NCI-H2227 treated with DMSO at 0.1 percent for 48 hours (cell line): ENCODE measurements at regions not wholly inside any gene's neighbourhood (a gene's known extent, or its start where the extent isn't known, plus 50 kb on each side); places are given as distances from the start of the nearest gene placed in this dataset.
"Not testable (repeated sequence)": the region's sequence is repeated elsewhere in the genome, so short reads cannot be mapped to it uniquely, and the experiment has no call there.

ENCODE experiments used
- DNase-seq: peaks from one replicate; lab custom pipeline; 2025; lab: John Stamatoyannopoulos, UW

DNA sequence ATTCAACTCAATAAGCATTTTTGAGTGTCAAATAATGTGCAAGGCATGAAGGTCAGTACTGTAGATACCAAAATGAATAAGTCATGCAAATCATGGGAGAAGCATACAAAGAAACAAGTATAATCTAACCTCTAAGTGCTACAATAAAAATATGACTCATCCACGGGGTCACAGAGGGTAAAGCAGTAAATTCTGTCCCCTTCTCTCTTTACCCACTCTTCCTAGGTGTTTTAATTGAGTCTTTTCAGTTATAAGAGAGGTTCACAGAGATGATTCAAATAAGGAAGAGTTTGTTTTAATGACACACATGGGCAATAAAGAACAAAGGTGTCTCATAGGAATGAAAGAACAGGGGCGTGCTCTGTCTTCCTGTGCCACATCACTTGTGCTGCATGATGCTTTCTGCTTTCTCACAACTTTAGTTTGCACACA lies 71.5 kb upstream of the DAAM1 start:
- peak; percentile 26 for DNase-seq

DNA sequence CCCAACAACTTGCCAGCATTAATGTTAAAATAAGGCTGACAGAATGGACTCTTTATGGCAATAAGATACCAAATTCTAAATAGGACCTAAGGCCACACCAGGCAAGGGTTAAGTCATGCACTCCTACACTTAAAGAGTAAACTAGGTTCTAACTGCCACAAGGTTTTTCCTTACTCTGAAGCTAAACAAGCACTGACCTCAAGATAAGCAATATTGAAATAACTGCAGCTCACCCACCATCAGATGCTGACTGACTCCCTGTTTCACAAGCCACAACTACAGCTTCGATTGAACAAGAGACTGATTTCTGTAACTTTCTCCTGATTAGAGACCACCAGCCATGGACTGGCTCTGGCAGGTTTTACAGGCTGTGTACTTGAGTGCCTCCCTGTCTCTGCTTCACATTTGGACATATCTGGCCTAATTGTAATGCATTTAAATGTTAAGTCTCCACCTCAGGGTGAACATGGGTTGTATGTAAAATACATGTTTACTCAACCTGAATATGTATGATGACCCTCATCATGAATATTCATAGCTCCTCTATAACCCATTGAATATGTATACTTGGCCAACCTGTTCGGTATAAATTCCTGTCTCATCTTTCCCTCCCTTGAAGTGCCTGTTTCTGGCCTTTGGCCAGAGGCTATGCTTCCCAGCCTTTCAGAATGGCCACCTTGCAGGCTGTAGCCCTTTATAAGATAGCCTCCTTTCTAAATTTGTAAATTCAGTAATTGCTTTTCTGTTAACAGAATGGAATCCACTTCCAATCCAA lies 70.5 kb upstream of the DAAM1 start:
- no peak for DNase-seq

DNA sequence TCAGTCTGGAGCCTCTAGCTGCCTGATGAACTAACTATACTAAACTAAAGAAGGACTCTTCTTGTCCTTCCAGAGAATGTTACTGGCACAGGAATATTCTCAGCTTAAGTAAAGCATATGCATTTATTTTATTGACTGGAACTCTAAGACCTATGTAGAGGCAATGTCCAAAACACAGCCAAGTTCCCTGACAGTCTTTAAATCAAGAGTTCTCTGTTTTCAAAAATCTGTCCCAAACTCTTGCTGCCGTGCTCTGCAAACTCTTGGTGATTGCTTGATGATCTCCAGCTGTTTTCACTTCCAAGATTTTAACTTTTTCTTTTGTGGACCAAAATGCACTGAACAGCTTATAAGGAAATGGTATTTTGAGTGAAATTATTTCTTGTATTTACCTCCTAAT lies 67.5 kb upstream of the DAAM1 start:
- no peak for DNase-seq

DNA sequence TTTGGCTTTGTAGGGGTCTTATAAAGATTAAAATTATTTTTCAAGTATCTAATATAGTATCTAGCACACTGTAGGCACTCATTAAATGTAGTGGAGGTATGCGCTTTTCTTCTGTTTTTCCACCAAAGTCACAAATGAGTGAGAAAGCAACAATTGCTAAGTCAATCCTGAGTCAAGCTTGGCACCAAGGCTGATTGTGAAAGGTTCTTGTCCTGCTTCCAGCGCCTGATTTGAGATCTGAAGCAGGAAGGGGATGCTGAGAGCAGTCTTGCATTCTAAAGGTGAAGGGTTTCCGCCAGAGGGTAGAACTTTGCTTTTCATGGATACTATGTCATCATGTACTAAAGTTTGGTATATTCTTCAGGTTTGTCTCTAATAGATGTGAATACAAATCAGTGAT lies 64.9 kb upstream of the DAAM1 start:
- DNase-seq: no peak

DNA sequence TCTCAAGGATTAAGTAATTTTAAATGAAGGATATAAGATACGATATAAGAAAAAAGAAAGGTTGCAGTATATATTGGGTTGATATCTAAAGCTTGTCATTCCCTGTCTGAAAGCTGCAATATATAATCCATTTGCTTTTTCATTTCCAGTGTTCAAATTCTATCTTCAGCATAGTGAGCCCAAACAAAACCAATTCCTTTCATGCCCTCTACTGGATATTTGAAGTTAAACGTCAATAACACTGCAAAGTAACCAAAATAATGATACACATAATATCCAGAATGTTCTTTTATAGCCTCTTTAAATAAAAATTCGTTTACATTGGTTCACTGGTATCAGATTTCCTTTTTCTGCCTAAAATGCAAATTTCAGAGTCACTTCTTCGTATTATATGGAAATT lies 64.5 kb upstream of the DAAM1 start:
- DNase-seq: peak; percentile 41

DNA sequence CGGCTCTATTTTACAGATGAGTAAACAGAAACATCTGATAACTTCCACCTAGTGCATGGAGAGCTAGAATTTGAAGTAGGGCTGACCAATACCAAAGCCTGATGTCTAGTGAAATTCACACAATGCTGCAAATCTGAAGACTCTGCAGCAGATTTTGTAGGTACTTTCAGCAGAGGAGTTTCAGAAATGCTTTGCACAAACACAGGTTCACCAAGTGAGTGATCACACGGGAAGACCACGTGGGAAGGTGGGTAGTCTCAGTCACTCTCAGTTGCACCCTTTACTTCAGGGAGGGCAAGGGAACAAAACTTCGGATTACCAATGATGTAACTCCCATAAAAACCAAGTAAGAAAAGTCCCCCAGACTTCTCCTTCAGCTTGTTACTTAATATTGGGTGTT lies 63.3 kb upstream of the DAAM1 start:
- no peak for DNase-seq

DNA sequence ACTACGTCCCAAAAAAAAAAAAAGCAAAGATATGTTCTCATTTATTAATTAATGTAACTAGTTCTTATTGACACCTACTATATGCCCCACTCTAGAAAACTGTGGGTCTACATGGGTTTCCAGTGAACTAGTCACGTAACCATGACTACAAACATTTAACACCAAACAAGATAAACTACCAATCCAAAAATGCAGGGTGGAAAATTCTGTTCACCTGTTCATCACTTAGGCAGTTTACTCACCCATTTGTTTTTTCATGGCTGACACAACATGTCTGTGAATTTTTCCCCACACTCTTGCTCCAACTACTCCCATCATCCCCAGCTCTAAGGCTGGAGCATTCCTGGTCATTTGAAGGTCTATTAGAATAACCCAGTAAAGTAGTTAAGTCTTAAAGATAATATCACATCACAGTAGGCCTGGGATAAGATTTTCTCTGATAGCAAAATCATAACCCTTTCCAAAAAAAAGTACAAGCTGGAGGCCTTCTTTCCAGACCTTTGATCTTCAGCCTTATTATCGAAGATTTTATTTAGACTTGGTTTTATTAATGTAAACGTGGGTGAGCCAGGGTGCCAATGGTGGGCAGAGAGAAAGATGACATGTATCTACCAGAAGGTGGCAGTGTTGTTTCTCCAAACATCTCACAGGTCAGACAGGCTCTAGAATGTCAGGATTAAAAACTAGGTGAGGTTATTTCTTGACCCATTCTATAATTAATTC lies 61.6 kb upstream of the DAAM1 start:
- DNase-seq: peak; percentile 76

DNA sequence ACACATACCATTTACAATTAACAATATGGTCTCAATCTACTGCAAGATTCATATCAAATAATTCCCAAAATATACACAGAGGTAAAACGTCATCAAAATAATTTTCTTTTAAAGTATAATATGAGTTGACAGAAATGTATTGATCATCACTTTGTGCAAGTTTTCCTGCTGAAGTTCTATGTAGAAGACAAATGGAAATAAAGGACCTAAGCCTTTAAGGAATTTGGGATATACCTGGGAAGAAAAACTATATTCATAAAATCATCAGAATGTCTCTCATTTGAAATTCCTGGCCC lies 61.1 kb upstream of the DAAM1 start:
- DNase-seq: no peak

DNA sequence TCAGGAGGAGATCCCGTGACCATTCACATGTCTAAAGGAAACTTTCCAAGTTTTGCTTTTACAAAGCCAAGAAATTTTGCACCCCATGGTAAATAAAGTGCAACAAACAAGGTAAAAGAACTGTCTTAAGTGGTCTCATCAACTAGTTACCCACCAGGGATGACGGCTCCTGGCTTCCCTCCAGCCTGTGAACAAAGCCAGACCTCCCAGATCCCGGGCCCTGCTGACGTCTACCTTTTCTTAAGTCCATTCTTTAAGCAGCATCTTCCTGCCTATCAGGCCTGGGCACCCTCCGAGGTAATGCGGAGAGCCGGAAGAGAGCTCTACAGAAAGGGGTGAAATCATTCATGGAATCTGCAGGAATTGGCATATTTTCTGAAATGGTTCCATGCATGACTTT lies 58.0 kb upstream of the DAAM1 start:
- DNase-seq: peak; percentile 26

DNA sequence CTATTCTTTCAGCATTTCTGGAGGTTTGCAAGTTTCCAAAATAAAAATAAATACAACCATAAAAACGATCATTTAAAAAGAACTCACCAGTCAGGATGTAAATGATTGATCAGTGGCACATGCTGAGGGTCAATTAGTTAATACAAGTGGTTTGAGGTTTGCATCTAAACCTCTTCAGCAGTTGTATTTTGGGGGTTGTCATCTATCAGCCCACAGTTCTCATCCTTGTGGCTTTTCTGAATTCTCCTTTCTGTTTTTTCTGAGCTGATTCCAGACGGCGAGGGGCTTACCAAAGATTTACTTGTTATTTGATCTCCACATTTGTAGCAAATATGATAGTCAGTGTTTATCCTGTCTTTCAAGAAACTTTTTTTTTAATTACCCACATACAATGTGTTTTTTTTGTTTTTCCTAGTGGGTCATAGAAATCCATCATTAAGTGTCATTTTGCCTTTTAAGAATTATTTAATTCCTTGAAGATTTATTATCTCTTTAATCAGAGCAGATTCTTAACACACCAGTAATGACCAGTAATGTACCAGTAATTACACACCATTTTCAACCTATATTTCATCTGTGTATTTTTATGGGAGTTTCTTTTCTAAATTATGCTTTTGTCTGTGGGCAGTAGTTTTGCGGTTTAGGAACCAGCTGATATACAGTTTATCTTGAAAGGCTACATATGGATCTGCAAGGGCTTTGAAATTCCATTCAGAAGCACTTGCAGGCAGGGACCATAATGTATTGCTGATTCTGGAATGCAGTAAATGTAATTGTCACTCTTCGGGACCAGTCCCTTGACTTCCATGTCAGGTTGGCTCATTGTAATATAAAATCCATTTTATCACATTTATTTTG lies 56.3 kb upstream of the DAAM1 start:
- DNase-seq: no peak

DNA sequence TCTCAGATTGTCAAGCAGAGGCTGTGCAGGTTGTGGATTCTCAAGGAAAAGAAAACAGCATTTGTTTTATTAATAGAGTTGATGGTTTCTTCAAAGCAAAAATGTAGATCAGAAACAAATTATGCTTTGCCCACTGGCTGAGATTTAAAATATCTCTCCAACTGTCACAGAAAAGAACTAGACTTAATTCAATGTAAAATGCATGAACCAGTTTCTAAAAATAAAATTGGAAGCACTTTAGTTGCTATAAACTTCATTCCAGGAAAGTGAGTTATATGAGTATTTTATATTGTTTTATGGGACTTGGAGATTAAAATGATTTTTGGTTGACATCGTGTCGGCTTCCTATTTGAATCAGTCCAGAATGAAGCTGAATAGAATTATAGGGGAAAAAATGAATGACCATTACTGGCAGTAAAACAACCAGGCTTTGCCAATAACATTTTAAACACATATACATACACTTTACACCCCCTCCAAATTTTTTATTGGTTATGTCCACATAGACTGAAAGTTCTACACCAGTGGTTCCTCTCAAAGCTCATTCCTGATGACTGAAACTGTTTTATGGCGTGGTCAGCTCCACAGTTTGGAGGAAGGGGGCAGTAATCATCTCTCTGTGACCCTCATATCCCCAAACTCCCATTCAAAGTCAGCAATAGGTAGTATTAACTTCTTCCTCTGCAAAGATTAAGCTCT lies 55.5 kb upstream of the DAAM1 start:
- no peak for DNase-seq

DNA sequence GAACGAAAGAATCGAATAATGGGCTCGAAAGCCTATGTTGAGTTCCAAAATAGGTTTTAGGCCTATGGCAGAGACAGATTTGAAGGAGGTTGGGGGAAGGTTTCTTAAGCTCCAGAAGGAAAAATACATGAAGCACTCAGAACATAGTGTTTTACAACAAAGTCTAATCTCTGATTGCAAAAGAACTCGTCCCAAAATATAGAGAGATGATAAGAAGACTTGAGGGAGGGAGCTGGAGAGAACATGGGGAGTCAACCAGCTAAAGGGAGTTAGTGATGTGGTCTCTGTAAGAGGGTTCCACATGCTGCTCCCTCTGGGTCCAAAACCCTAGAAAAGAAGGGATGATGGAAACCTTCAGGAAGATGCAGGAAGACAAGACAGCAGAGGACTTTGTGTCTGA lies 54.8 kb upstream of the DAAM1 start:
- no peak for DNase-seq

DNA sequence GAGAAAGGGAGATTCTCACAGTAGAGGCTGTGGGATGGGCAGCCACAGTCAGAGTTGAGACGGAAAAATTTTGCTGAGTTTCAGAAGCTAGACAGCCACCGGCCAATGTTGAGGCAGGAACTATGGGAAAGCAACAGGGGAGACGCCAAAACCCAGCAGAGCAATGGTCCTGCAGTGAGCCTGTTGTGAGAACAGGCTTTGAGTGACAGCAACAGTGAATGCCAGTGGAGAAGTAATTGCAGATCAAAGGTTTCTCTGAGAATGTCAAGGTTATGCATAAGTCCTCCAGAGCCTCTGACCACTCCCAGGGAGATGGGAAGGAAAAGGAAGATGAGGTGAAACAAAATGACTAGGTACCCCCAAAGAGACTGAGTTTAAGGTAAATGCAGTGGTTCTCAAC lies 54.2 kb upstream of the DAAM1 start:
- DNase-seq: no peak

DNA sequence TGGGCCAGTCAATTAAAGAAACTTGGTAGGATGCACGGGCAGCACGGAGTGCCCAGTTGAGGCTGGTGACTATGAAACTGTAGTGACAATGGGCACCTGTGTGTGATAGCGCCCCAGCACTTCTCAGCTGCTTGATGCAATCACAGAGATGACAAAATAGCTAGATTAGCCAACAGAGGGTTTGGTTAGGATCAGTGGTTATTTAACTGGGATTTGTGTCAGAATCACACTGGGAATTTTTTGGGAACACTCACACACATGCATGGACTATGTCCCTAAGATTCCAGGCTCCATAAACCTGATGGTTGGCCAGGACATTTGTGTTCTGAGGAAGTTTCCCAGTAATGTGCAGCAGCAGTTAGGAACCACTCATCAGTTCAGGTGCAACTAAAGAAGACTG lies 51.2 kb upstream of the DAAM1 start:
- DNase-seq: no peak

DNA sequence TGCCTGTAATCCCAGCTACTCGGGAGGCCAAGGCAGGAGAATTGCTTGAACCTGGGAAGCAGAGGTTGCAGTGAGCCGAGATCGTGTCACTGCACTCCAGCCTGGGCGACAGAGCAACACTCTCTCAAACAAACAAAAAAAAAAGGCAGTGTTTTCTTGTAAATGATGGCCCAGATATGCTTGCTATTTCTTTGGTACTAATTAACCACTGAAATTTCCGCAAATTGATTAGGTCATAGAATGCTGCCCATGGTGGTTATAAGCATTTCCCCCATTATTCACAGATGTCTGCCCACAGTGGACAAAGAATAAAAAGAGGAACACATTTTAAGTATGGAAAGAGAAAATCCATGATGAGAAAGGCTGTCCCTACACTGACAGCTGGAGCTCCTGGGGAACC lies 49.9 kb upstream of the DAAM1 start:
- DNase-seq: not testable (repeated sequence)
